HG03460 (cell line): ENCODE measurements at regions not wholly inside any gene's neighbourhood (a gene's known extent, or its start where the extent isn't known, plus 50 kb on each side); places are given as distances from the start of the nearest gene placed in this dataset.

Experiments used
- ATAC-seq: cut with Tn5 transposase; IDR thresholded peaks from one replicate; pipeline ENCODE4 v1.9.1; 2021; ENCODE audit not compliant: unreplicated experiment

GRCh38 chr2:13572466-13572865 is 855.7 kb downstream of the TRIB2 start:
- no peak for ATAC-seq

- ATAC-seq, result no peak
Observed at GRCh38 chr2:13574831-13575230, 858.1 kb downstream of the TRIB2 start.

- ATAC-seq, result no peak
Observed at GRCh38 chr2:13576406-13577036, 859.8 kb downstream of the TRIB2 start.

- no peak for ATAC-seq
Observed at GRCh38 chr2:13578547-13578946, 861.8 kb downstream of the TRIB2 start.

GRCh38 chr2:13581471-13581870 is 864.7 kb downstream of the TRIB2 start:
- no peak for ATAC-seq

- no peak for ATAC-seq
Observed at GRCh38 chr2:13583609-13584008, 866.9 kb downstream of the TRIB2 start.

- no peak for ATAC-seq
Observed at GRCh38 chr2:13584020-13584419, 867.3 kb downstream of the TRIB2 start.

- no peak for ATAC-seq
Observed at GRCh38 chr2:13585732-13586131, 869.0 kb downstream of the TRIB2 start.

- no peak for ATAC-seq
Observed at GRCh38 chr2:13596233-13596632, 879.5 kb downstream of the TRIB2 start.

GRCh38 chr2:13597176-13597575 is 880.4 kb downstream of the TRIB2 start:
- no peak for ATAC-seq

GRCh38 chr2:13601506-13601905 is 884.8 kb downstream of the TRIB2 start:
- no peak for ATAC-seq

GRCh38 chr2:13604951-13605661 is 888.4 kb downstream of the TRIB2 start:
- no peak for ATAC-seq

- ATAC-seq, result peak; percentile 59
Observed at GRCh38 chr2:13607139-13607538, 890.4 kb downstream of the TRIB2 start.

GRCh38 chr2:13611939-13612338 is 895.2 kb downstream of the TRIB2 start:
- ATAC-seq, result no peak

GRCh38 chr2:13616059-13616458 is 899.3 kb downstream of the TRIB2 start:
- ATAC-seq, result no peak

GRCh38 chr2:13616616-13617015 is 899.9 kb downstream of the TRIB2 start:
- no peak for ATAC-seq

- no peak for ATAC-seq
Observed at GRCh38 chr2:13628122-13628521, 911.4 kb downstream of the TRIB2 start.

- no peak for ATAC-seq
Observed at GRCh38 chr2:13638181-13638580, 921.4 kb downstream of the TRIB2 start.

- no peak for ATAC-seq
Observed at GRCh38 chr2:13649918-13650317, 933.2 kb downstream of the TRIB2 start.

- ATAC-seq, result no peak
Observed at GRCh38 chr2:13650586-13651180, 933.9 kb downstream of the TRIB2 start.

- peak; percentile 63 for ATAC-seq
Observed at GRCh38 chr2:13651684-13652131, 935.0 kb downstream of the TRIB2 start.
